KMS-11 (cell line): ENCODE measurements at regions not wholly inside any gene's neighbourhood (a gene's known extent, or its start where the extent isn't known, plus 50 kb on each side); places are given as distances from the start of the nearest gene placed in this dataset.

Source experiments
- H2AFZ ChIP-seq: fragments of 200-600 bp; sonication (generic); 2 replicates; pipeline ENCODE4 v1.6.1; 2016; ENCODE audit warnings: antibody characterized with exemption, mixed run types, low read depth
- H3K27ac ChIP-seq: fragments of 200-600 bp; sonication (generic); 2 replicates; pipeline ENCODE4 v1.6.1; 2016; ENCODE audit warnings: mild to moderate bottlenecking, mixed run types
- H3K27me3 ChIP-seq: fragments of 200-600 bp; sonication (generic); 2 replicates; pipeline ENCODE4 v1.6.1; 2017; ENCODE audit warnings: mild to moderate bottlenecking, low read depth, mixed run types, moderate library complexity; ENCODE audit not compliant: insufficient read depth
- H3K36me3 ChIP-seq: fragments of 200-600 bp; sonication (generic); 2 replicates; pipeline ENCODE4 v1.6.1; 2017; ENCODE audit warnings: mild to moderate bottlenecking, mixed run types; ENCODE audit not compliant: insufficient read depth
- H3K4me1 ChIP-seq: fragments of 200-600 bp; sonication (generic); 2 replicates; pipeline ENCODE4 v1.6.1; 2016; ENCODE audit warnings: mild to moderate bottlenecking, low read depth, mixed run types; ENCODE audit not compliant: poor library complexity, severe bottlenecking
- H3K4me2 ChIP-seq: fragments of 200-600 bp; sonication (generic); 2 replicates; pipeline ENCODE4 v1.7.0; 2016; ENCODE audit warnings: mild to moderate bottlenecking, mixed run types
- H3K4me3 ChIP-seq: fragments of 200-600 bp; sonication (generic); IDR thresholded peaks from 2 replicates; pipeline ENCODE4 v1.6.1; 2017; ENCODE audit warnings: low read depth, low read length, mixed read lengths; ENCODE audit not compliant: insufficient read depth
- H3K79me2 ChIP-seq: fragments of 200-600 bp; sonication (generic); 2 replicates; pipeline ENCODE4 v1.6.1; 2016; ENCODE audit warnings: low read depth, mixed run types; ENCODE audit not compliant: insufficient read depth
- H3K9ac ChIP-seq: fragments of 200-600 bp; sonication (generic); 2 replicates; pipeline ENCODE4 v1.6.1; 2016; ENCODE audit warnings: mild to moderate bottlenecking, mixed run types
- H4K20me1 ChIP-seq: fragments of 200-600 bp; sonication (generic); 2 replicates; pipeline ENCODE4 v1.6.1; 2016; ENCODE audit warnings: mild to moderate bottlenecking, mixed run types; ENCODE audit not compliant: insufficient read depth
- TF ChIP-seq, protein P1 (sequence below): fragments of 200-600 bp; sonication (generic); conservative IDR thresholded peaks from 2 replicates; pipeline ENCODE4 v1.6.1; 2017; ENCODE audit warnings: low read depth, mild to moderate bottlenecking, antibody characterized with exemption, low read length, moderate library complexity, mixed read lengths

- Histone ChIP-seq H3K4me3 (no peak overlapping the region), H4K20me1 (no peaks in the 10 kb centered on the region), H3K9ac (no peak overlapping the region)
Observed at GRCh38 chr7:35533902-35534301, 161.0 kb downstream of the HERPUD2 start.

DNA sequence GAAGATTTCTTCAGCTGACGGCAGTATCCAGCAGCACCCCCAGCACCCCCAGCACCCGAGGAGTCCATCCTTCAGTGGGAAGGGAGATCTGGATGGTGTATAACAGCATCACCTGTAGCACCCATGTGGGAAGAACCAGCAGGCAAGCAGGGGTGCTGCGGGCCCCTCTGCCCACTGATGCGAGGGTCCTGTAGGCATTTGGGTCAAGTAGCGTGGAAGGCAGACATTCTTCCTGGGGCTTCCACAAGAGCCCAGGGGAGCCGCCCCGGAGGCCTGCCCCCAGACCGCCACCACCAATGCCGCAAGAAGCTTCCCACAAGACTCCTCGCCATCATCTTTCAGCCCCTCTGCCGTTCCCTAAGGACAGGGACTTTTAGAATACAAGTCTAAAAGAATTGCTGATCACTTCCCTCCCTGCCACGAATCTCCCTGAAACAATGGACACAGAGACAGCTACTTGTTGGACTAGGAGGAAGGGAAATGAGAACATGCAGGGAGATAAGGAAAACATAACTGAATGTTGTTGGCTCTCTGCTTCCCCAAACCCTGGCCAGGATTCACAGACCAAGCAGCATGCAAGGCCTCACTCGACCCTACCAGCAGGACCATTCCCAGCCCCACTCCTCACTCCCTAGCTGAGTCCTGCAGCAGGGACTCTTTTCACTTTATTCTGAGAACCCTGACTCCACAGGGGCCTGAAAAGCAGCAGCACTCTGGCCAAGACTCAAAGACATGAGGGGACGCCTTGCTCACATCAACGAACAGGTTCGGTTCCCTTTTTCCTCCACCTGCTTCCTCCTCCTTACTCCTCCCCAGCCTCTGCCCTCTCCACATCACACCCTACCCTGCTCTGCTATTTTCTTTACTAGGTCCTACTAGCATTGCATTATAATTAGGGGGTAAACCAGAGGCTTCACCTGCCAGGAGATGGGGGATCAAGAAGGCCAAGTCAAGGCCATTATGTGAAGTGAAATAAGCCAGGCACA, 164.5 kb downstream of the HERPUD2 start:
- Histone ChIP-seq H2AFZ (no peak overlapping the region), H3K27me3 (no peaks in the 10 kb centered on the region), H3K36me3 (no peaks in the 10 kb centered on the region), H3K27ac (no peak overlapping the region), H3K9ac (no peak overlapping the region), H3K4me2 (no peak overlapping the region), H3K4me3 (no peak overlapping the region), H3K4me1 (no peaks in the 10 kb centered on the region), H4K20me1 (no peaks in the 10 kb centered on the region), H3K79me2 (no peaks in the 10 kb centered on the region)
- TF ChIP-seq, protein P1, sequence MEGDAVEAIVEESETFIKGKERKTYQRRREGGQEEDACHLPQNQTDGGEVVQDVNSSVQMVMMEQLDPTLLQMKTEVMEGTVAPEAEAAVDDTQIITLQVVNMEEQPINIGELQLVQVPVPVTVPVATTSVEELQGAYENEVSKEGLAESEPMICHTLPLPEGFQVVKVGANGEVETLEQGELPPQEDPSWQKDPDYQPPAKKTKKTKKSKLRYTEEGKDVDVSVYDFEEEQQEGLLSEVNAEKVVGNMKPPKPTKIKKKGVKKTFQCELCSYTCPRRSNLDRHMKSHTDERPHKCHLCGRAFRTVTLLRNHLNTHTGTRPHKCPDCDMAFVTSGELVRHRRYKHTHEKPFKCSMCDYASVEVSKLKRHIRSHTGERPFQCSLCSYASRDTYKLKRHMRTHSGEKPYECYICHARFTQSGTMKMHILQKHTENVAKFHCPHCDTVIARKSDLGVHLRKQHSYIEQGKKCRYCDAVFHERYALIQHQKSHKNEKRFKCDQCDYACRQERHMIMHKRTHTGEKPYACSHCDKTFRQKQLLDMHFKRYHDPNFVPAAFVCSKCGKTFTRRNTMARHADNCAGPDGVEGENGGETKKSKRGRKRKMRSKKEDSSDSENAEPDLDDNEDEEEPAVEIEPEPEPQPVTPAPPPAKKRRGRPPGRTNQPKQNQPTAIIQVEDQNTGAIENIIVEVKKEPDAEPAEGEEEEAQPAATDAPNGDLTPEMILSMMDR: no peak

More at GRCh38 chr7:35533902-35534301, 161.0 kb downstream of the HERPUD2 start:
- TF ChIP-seq, protein P1: no peak
- no peak overlapping the region for H3K27ac ChIP-seq
- H3K4me1 ChIP-seq: no peaks in the 10 kb centered on the region
- no peak overlapping the region for H2AFZ ChIP-seq
- no peak overlapping the region for H3K4me2 ChIP-seq
- H3K27me3 ChIP-seq: no peaks in the 10 kb centered on the region
- H3K36me3 ChIP-seq: no peaks in the 10 kb centered on the region
- H3K79me2 ChIP-seq: no peaks in the 10 kb centered on the region

- Histone ChIP-seq H3K4me3 (no peak overlapping the region), H3K36me3 (no peaks in the 10 kb centered on the region), H2AFZ (no peak overlapping the region), H3K27me3 (no peaks in the 10 kb centered on the region), H3K27ac (no peak overlapping the region), H4K20me1 (no peaks in the 10 kb centered on the region), H3K9ac (no peak overlapping the region), H3K4me1 (no peaks in the 10 kb centered on the region), H3K4me2 (no peak overlapping the region), H3K79me2 (no peaks in the 10 kb centered on the region)
- TF ChIP-seq, protein P1: no peak
Observed at GRCh38 chr7:35529713-35530112, 165.2 kb downstream of the HERPUD2 start.

GRCh38 chr7:35528381-35528977, 166.5 kb downstream of the HERPUD2 start:
- Histone ChIP-seq H2AFZ (no peak overlapping the region), H3K27me3 (no peaks in the 10 kb centered on the region), H3K9ac (no peak overlapping the region), H3K4me1 (no peaks in the 10 kb centered on the region), H3K4me3 (no peak overlapping the region), H3K27ac (no peak overlapping the region), H3K4me2 (no peak overlapping the region), H3K36me3 (no peaks in the 10 kb centered on the region), H3K79me2 (no peaks in the 10 kb centered on the region), H4K20me1 (no peaks in the 10 kb centered on the region)
- TF ChIP-seq, protein P1: no peak
